HepG2 (cell line): ENCODE measurements at regions not wholly inside any gene's neighbourhood (a gene's known extent, or its start where the extent isn't known, plus 50 kb on each side); places are given as distances from the start of the nearest gene placed in this dataset.

Experiments used
- ATAC-seq: fragments of 200-7000 bp; cut with Tn5 transposase; 3 replicates; pipeline ENCODE4 v1.9.1; 2020; ENCODE audit warnings: mild to moderate bottlenecking, moderate library complexity
- BruUV-seq: library from RNA; stranded (reverse); fragments of 400-500 nt; replicated peaks from 2 replicates; lab custom pipeline; 2021; lab: Mats Ljungman, UMichigan
- CTCF ChIA-PET: fragments of 300-600 bp; formaldehyde crosslinking; extraction: SDS; loops from one replicate; lab custom pipeline; 2021; ENCODE audit warnings: low total read pairs, inconsistent platforms, low intra/inter-chr PET ratio; lab: Yijun Ruan, JAX
- POLR2A ChIA-PET: fragments of 350-600 bp; sonication (Branson Sonifier 250); formaldehyde crosslinking; loops from one replicate; lab custom pipeline; 2020; ENCODE audit warnings: antibody characterized with exemption, inconsistent platforms; lab: Yijun Ruan, JAX
- DNase-seq: peaks from one replicate; pipeline ENCODE4 v3.0.0-alpha.2; 2015; ENCODE audit warnings: low spot score
- FAIRE-seq: peaks from 3 replicates; lab custom pipeline; 2011; peaks lifted over from hg19 to GRCh38; lab: Jason Lieb, UNC
- H2AFZ ChIP-seq: one replicate; pipeline ENCODE4 v1.6.1; 2011; ENCODE audit warnings: low read length, inconsistent platforms
- H3K27ac ChIP-seq: fragments of 300-600 bp; 3 replicates; pipeline ENCODE4 v1.8.0; 2011; ENCODE audit warnings: mixed run types, mild to moderate bottlenecking, mixed read lengths, low read length, inconsistent platforms; ENCODE audit not compliant: insufficient read depth; ENCODE audit errors: extremely low read length
- H3K27me3 ChIP-seq, 2 experiments: fragments of 200-600 bp in 1 of 2; 2 replicates in 1 of 2; 3 replicates in 1 of 2; pipeline versions ENCODE4 v1.6.0 to v1.8.0; 2011; ENCODE audit warnings: low read length in 2 of 2, mild to moderate bottlenecking in 2 of 2, moderate library complexity in 2 of 2, inconsistent platforms in 1 of 2; ENCODE audit not compliant: insufficient read depth in 2 of 2, control insufficient read depth in 1 of 2
- H3K36me3 ChIP-seq, 2 experiments: fragments of 200-600 bp in 1 of 2; replicated peaks in 1 of 2; 2 replicates in 1 of 2; 3 replicates in 1 of 2; pipeline versions ENCODE4 v1.5.1 to v1.8.0; 2011; ENCODE audit warnings: low read length in 2 of 2, inconsistent platforms in 1 of 2; ENCODE audit not compliant: insufficient read depth in 2 of 2, control insufficient read depth in 1 of 2
- H3K4me1 ChIP-seq: 2 replicates; pipeline ENCODE4 v1.5.1; 2012; ENCODE audit warnings: low read length, inconsistent platforms; ENCODE audit not compliant: insufficient read depth
- H3K4me2 ChIP-seq: 2 replicates; pipeline ENCODE4 v1.6.0; 2011; ENCODE audit warnings: low read depth, low read length, inconsistent platforms
- H3K4me3 ChIP-seq, 3 experiments: fragments of 200-600 bp in 1 of 3; sonication (generic), shearing (Covaris generic) in 1 of 3; replicated peaks in 1 of 3; 2 replicates each; pipeline ENCODE4 v1.5.1; 2011 to 2016; ENCODE audit warnings: low read length in 3 of 3, inconsistent platforms in 2 of 3, low read depth in 2 of 3, mild to moderate bottlenecking in 2 of 3, control low read depth in 1 of 3, mixed read lengths in 1 of 3; ENCODE audit not compliant: insufficient read depth in 1 of 3
- H3K79me2 ChIP-seq: one replicate; pipeline ENCODE4 v1.6.1; 2011; ENCODE audit warnings: low read length, inconsistent platforms; ENCODE audit not compliant: insufficient read depth
- H3K9ac ChIP-seq: 2 replicates; pipeline ENCODE4 v1.6.0; 2011; ENCODE audit warnings: mild to moderate bottlenecking, low read depth, low read length, inconsistent platforms; ENCODE audit not compliant: insufficient read depth
- H3K9me3 ChIP-seq: 2 replicates; pipeline ENCODE4 v1.5.1; 2012; ENCODE audit warnings: mild to moderate bottlenecking, low read length
- H4K20me1 ChIP-seq: 2 replicates; pipeline ENCODE4 v1.6.0; 2011; ENCODE audit warnings: inconsistent platforms, mild to moderate bottlenecking, low read length, moderate library complexity; ENCODE audit not compliant: insufficient read depth
- CBX1 ChIP-seq: IDR thresholded peaks from one replicate; pipeline ENCODE4 v1.6.1; 2016; ENCODE audit warnings: antibody characterized with exemption, low read depth
- ELF3 ChIP-seq: IDR thresholded peaks from 2 replicates; pipeline ENCODE4 v1.6.1; 2016; ENCODE audit warnings: missing genetic modification reagents, missing compliant biosample characterization
- FOXP4 ChIP-seq: sonication (generic); formaldehyde crosslinking; IDR thresholded peaks from 2 replicates; pipeline ENCODE4 v1.4.0; 2020; ENCODE audit warnings: missing genetic modification reagents
- ISL2 ChIP-seq: sonication (generic); formaldehyde crosslinking; IDR thresholded peaks from 2 replicates; pipeline ENCODE4 v1.5.0; 2020; ENCODE audit warnings: missing genetic modification reagents
- MAFF ChIP-seq: IDR thresholded peaks from 2 replicates; pipeline ENCODE4 v1.6.1; 2011; ENCODE audit warnings: low read depth, low read length, improper control_type of control experiment
- RARA ChIP-seq: IDR thresholded peaks from 2 replicates; pipeline ENCODE4 v1.6.1; 2016; ENCODE audit warnings: missing genetic modification reagents, missing compliant biosample characterization
- SALL2 ChIP-seq: sonication (generic); formaldehyde crosslinking; IDR thresholded peaks from 2 replicates; pipeline ENCODE4 v1.8.1; 2023; ENCODE audit warnings: mild to moderate bottlenecking, missing genetic modification reagents, inconsistent platforms
- ZBTB43 ChIP-seq: sonication (generic); formaldehyde crosslinking; conservative IDR thresholded peaks from 2 replicates; pipeline ENCODE4 v1.4.0; 2020; ENCODE audit warnings: missing genetic modification reagents
- ZNF512 ChIP-seq: sonication (generic); formaldehyde crosslinking; IDR thresholded peaks from 2 replicates; pipeline ENCODE4 v1.4.0; 2020; ENCODE audit warnings: mild to moderate bottlenecking, missing genetic modification reagents
- WGBS: methylation state at CpG from one replicate; pipeline ENCODE4 v1.1.6; 2017; ENCODE audit warnings: low lambda C conversion rate; 5-methylcytosine and 5-hydroxymethylcytosine counted together
- in situ Hi-C: cut with HindIII; loops from 2 replicates; pipeline ENCODE4 v1.10.0; 2017; ENCODE audit warnings: low pct_unique_long_range_greater_than_20kb; ENCODE audit not compliant: extremely low pct_ligation_motif_present
- intact Hi-C: fragments of 100-400 bp; cut with micrococcal nuclease; formaldehyde crosslinking; loops from one replicate; pipeline ENCODE4 v1.10.0; 2022; ENCODE audit not compliant: unreplicated experiment
- TF ChIP-seq, protein P1 (sequence below): sonication (generic); formaldehyde crosslinking; IDR thresholded peaks from 2 replicates; pipeline ENCODE4 v1.5.0; 2020; ENCODE audit warnings: mild to moderate bottlenecking, missing genetic modification reagents, borderline replicate concordance
- TF ChIP-seq, protein P2 (sequence below): sonication (generic); formaldehyde crosslinking; IDR thresholded peaks from 2 replicates; pipeline ENCODE4 v1.4.0; 2020; ENCODE audit warnings: missing genetic modification reagents, borderline replicate concordance
- TF ChIP-seq, protein P3 (sequence below): sonication (generic); formaldehyde crosslinking; IDR thresholded peaks from 2 replicates; pipeline ENCODE4 v1.8.1; 2023; ENCODE audit warnings: mild to moderate bottlenecking, missing genetic modification reagents

DNA sequence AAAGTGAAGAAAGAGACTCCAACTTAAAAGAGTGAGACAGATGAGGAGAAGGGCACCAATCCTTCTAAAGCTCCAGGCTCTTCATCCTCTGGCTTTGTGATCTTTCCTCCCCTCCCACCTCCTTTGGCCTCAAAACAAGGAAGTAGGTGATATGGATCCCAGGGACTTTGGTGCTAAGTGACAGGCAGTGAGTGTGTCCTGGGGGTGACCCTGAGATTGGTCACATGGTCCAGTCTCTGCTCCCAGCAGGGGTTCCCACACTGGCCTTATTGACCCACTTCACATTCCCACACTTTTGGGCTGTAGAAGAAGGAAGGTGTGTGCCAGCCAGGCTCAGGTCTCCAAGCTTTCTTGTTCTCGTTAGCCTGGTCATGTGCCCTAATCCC, 401.2 kb upstream of the PROX1 start (continued):
- no peak for TF ChIP-seq MAFF
- no peak for TF ChIP-seq ISL2 (CRISPR knock-in tag)
- no peak for TF ChIP-seq FOXP4
- TF ChIP-seq RARA (CRISPR knock-in tag): peak; percentile 78

- BruUV-seq: no TSS peak
- H3K27me3 ChIP-seq: no peaks in the 10 kb centered on the region
- WGBS: 89% methylated on average over 7 of the region's 7 CpGs
- H3K36me3 ChIP-seq: no peaks in the 10 kb centered on the region
- intact Hi-C loops: no loop called here
- no peaks in the 10 kb centered on the region for H3K79me2 ChIP-seq
- no peak overlapping the region for H2AFZ ChIP-seq
- in situ Hi-C loops: no loop called here
- ATAC-seq (no peak), DNase-seq (no peak), FAIRE-seq (no peak)
- peaks cover 12% of the 10 kb centered on the region for H3K4me1 ChIP-seq
- no peak overlapping the region for H3K9ac ChIP-seq
- ChIA-PET CTCF (no interaction called here), POLR2A (no interaction called here)
- H3K4me2 ChIP-seq: no peak overlapping the region
- no peaks in the 10 kb centered on the region for H4K20me1 ChIP-seq
- H3K27ac ChIP-seq: no peak overlapping the region
- H3K9me3 ChIP-seq: no peaks in the 10 kb centered on the region
- no peak overlapping the region for H3K4me3 ChIP-seq
- no peak for TF ChIP-seq SALL2 (CRISPR knock-in tag)
- TF ChIP-seq, protein P1, sequence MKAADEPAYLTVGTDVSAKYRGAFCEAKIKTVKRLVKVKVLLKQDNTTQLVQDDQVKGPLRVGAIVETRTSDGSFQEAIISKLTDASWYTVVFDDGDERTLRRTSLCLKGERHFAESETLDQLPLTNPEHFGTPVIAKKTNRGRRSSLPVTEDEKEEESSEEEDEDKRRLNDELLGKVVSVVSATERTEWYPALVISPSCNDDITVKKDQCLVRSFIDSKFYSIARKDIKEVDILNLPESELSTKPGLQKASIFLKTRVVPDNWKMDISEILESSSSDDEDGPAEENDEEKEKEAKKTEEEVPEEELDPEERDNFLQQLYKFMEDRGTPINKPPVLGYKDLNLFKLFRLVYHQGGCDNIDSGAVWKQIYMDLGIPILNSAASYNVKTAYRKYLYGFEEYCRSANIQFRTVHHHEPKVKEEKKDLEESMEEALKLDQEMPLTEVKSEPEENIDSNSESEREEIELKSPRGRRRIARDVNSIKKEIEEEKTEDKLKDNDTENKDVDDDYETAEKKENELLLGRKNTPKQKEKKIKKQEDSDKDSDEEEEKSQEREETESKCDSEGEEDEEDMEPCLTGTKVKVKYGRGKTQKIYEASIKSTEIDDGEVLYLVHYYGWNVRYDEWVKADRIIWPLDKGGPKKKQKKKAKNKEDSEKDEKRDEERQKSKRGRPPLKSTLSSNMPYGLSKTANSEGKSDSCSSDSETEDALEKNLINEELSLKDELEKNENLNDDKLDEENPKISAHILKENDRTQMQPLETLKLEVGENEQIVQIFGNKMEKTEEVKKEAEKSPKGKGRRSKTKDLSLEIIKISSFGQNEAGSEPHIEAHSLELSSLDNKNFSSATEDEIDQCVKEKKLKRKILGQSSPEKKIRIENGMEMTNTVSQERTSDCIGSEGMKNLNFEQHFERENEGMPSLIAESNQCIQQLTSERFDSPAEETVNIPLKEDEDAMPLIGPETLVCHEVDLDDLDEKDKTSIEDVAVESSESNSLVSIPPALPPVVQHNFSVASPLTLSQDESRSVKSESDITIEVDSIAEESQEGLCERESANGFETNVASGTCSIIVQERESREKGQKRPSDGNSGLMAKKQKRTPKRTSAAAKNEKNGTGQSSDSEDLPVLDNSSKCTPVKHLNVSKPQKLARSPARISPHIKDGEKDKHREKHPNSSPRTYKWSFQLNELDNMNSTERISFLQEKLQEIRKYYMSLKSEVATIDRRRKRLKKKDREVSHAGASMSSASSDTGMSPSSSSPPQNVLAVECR (CRISPR knock-in tag): no peak
- TF ChIP-seq, protein P2, sequence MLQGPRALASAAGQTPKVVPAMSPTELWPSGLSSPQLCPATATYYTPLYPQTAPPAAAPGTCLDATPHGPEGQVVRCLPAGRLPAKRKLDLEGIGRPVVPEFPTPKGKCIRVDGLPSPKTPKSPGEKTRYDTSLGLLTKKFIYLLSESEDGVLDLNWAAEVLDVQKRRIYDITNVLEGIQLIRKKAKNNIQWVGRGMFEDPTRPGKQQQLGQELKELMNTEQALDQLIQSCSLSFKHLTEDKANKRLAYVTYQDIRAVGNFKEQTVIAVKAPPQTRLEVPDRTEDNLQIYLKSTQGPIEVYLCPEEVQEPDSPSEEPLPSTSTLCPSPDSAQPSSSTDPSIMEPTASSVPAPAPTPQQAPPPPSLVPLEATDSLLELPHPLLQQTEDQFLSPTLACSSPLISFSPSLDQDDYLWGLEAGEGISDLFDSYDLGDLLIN (CRISPR knock-in tag): no peak
- no peak for TF ChIP-seq ZBTB43
- no peak for TF ChIP-seq ZNF512
- no peak for TF ChIP-seq CBX1
- TF ChIP-seq, protein P3, sequence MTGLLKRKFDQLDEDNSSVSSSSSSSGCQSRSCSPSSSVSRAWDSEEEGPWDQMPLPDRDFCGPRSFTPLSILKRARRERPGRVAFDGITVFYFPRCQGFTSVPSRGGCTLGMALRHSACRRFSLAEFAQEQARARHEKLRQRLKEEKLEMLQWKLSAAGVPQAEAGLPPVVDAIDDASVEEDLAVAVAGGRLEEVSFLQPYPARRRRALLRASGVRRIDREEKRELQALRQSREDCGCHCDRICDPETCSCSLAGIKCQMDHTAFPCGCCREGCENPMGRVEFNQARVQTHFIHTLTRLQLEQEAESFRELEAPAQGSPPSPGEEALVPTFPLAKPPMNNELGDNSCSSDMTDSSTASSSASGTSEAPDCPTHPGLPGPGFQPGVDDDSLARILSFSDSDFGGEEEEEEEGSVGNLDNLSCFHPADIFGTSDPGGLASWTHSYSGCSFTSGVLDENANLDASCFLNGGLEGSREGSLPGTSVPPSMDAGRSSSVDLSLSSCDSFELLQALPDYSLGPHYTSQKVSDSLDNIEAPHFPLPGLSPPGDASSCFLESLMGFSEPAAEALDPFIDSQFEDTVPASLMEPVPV: no peak
- TF ChIP-seq ELF3 (CRISPR knock-in tag): no peak
Observed at GRCh38 chr1:213596729-213597128, 391.0 kb upstream of the PROX1 start.
